GM20000 (cell line): ENCODE measurements at regions not wholly inside any gene's neighbourhood (a gene's known extent, or its start where the extent isn't known, plus 50 kb on each side); places are given as distances from the start of the nearest gene placed in this dataset.

ENCODE experiments used
- DNase-seq: peaks from one replicate; pipeline ENCODE4 v3.0.0; 2012; ENCODE audit warnings: low spot score
- CTCF ChIP-seq: IDR thresholded peaks from 2 replicates; pipeline ENCODE4 v1.5.1; 2012; ENCODE audit warnings: mild to moderate bottlenecking, control low read depth; ENCODE audit errors: extremely low read depth, missing control alignments

GRCh38 chr7:84484502-84485079 is 290.0 kb upstream of the SEMA3A start:
- TF ChIP-seq CTCF = no peak
- no peak for DNase-seq

DNA sequence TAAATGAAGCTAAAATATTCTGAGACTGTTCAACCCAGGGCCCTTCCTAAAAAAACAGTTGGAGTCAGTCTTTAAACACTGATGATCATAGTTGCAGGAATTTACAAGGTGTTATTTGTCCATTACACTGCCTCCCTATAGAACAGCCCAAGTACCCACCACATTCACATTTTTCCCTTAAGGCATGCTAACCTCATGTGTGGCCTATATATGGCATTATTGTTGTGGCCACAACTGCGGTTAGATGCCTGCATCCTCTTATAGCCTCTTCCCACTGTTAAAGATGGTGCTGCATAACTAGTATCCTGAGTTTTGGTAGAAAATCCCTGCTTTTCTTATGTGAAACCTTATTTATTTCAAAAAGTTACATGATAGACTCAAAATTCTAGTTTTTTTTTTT is 287.9 kb upstream of the SEMA3A start:
- TF ChIP-seq CTCF = no peak
- no peak for DNase-seq

- TF ChIP-seq CTCF = no peak
- DNase-seq = no peak
Observed at GRCh38 chr7:84479059-84479458, 284.5 kb upstream of the SEMA3A start.

DNA sequence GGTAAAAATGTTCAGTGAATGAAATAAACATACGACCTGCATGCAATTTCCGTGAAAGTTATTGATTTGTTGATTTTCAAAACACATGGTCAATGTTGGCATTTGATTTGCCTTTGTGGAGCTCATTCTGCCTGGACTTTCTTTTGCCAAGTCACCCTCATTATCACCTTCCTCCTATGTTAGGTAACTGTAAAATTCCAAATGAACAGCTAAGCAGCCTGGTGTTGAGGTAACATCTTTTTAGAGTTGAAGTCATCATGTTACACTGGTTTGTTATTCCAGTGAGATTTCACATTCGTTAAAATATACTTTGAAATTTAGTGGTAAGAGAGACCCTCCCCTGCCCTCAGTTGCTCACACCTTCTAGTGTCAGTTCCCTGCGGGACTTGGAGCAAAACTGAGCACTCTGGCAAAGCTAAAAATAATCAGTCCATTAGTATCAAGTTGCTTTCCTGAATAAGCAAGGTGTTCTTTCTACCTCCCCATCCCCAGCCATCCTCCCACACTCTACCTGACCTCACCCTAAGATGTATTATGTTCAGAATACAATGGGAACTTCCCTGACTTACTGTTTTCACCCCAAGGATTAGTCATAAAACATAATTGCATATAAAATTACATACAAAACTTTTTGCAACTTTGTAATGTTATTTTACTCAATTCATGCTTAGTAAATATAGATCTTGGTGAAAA is 283.3 kb upstream of the SEMA3A start:
- DNase-seq = no peak
- TF ChIP-seq CTCF = no peak

- no peak for TF ChIP-seq CTCF
- DNase-seq = no peak
Observed at GRCh38 chr7:84474436-84474835, 279.8 kb upstream of the SEMA3A start.

GRCh38 chr7:84471576-84471975 is 277.0 kb upstream of the SEMA3A start:
- DNase-seq = no peak
- TF ChIP-seq CTCF = no peak

DNA sequence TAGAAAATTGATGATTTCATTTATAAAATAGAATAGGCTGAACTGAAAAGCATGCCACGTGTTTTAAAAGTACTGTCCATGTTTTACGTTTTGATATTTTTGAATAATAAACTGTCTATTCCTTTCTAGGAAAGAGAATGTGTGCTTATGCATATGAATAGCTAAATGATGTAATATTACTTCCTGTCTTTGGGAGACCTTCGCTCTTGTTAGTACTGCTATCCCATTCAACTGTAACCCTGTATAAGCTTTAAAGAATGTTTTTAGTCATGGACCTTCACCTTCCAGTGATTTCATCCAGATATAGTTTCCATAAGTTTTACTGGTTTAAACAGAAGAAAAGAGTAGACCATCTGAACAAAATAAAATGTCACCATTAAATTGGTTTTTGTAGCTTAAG is 274.4 kb upstream of the SEMA3A start:
- TF ChIP-seq CTCF = no peak
- no peak for DNase-seq
